Progenitor cell of endocrine pancreas (in vitro differentiated cells): ENCODE measurements at regions not wholly inside any gene's neighbourhood (a gene's known extent, or its start where the extent isn't known, plus 50 kb on each side); places are given as distances from the start of the nearest gene placed in this dataset.

Experiments
- DNase-seq: peaks from one replicate; pipeline ENCODE4 v3.0.0; 2021; ENCODE audit warnings: low spot score; ENCODE audit not compliant: unreplicated experiment
- H3K27ac Mint-ChIP-seq: 2 replicates; pipeline ENCODE4 v1.8.0; 2021; ENCODE audit warnings: mild to moderate bottlenecking, moderate library complexity, mixed read lengths
- H3K27me3 Mint-ChIP-seq: 2 replicates; pipeline ENCODE4 v1.8.0; 2021; ENCODE audit warnings: mixed read lengths
- H3K36me3 Mint-ChIP-seq: 2 replicates; pipeline ENCODE4 v1.8.0; 2022; ENCODE audit warnings: mixed read lengths; ENCODE audit not compliant: insufficient read depth
- H3K4me1 Mint-ChIP-seq: 2 replicates; pipeline ENCODE4 v1.8.0; 2021; ENCODE audit warnings: low read depth, mixed read lengths
- H3K4me3 Mint-ChIP-seq: 2 replicates; pipeline ENCODE4 v1.8.0; 2021; ENCODE audit warnings: low read depth, mild to moderate bottlenecking, moderate library complexity, mixed read lengths
- H3K9me3 Mint-ChIP-seq: 2 replicates; pipeline ENCODE4 v1.8.0; 2021; ENCODE audit warnings: low read depth, mixed read lengths
- TF ChIP-seq, protein P1 (sequence below): fragments of 200-600 bp; sonication (generic); IDR thresholded peaks from one replicate; pipeline ENCODE4 v1.5.0; 2021; ENCODE audit warnings: antibody characterized with exemption, mild to moderate bottlenecking; ENCODE audit not compliant: unreplicated experiment

DNA sequence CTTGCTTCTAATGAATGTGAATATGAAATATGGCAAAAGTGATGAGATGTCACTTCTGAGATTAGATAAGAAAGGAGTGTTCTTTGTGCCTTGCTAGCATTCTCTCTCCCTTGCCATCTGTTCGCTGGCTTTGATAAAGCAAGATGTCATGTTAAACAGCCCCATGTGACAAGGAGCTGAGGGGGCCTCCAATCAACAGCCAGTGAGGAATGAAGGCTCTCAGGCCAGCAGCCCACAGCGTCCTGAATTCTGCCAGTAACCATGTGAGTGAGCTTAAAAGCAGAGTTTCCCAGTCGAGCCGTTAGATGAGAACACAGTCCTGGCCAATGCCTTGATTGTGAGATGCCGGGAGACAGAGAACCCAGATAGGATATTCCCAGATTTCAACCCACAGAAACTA lies 198.8 kb downstream of the IRS1 start:
- Mint-ChIP-seq H3K36me3 (no peaks in the 10 kb centered on the region), H3K9me3 (peaks cover 3% of the 10 kb centered on the region), H3K27ac (no peak overlapping the region), H3K4me3 (no peak overlapping the region), H3K27me3 (no peaks in the 10 kb centered on the region), H3K4me1 (no peaks in the 10 kb centered on the region)
- no peak for DNase-seq
- TF ChIP-seq, protein P1, sequence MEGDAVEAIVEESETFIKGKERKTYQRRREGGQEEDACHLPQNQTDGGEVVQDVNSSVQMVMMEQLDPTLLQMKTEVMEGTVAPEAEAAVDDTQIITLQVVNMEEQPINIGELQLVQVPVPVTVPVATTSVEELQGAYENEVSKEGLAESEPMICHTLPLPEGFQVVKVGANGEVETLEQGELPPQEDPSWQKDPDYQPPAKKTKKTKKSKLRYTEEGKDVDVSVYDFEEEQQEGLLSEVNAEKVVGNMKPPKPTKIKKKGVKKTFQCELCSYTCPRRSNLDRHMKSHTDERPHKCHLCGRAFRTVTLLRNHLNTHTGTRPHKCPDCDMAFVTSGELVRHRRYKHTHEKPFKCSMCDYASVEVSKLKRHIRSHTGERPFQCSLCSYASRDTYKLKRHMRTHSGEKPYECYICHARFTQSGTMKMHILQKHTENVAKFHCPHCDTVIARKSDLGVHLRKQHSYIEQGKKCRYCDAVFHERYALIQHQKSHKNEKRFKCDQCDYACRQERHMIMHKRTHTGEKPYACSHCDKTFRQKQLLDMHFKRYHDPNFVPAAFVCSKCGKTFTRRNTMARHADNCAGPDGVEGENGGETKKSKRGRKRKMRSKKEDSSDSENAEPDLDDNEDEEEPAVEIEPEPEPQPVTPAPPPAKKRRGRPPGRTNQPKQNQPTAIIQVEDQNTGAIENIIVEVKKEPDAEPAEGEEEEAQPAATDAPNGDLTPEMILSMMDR: no peak

DNA sequence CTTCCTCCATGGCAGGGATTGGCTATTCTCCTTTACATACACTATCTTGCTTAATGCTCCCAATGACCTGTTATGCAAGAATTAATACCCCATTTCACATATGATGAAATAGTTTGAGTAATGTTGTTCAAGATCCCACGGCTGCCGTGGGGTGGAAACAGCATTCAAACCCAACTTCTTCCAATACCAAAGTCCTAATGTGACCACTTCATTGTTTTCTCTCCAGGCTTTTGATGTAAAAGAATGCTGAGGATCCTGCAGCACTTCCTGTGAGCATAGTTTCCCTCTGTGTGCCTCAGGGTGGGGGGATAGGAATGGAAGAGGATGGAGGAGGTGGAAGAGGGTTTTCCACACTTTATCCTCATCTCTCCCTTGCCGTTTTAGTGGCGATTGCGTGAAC lies 199.4 kb downstream of the IRS1 start:
- H3K27ac Mint-ChIP-seq: no peak overlapping the region
- no peak for DNase-seq

DNA sequence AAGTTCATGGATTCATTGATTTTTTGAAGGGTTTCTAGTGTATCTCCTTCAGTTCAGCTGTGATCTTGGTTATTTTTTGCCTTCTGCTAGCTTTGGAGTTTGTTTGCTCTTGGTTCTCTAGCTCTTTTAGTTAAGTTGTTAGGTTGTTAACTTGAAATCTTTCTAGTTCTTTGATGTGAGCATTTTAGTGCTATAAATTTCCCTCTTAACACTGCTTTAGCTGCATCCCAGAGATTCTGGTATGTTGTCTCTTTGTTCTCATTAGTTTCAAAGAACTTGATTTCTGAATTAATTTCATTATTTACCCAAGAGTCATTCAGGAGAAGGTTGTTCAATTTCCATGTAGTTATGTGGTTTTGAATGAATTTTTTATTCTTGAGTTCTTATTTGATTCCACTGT lies 210.6 kb downstream of the IRS1 start:
- TF ChIP-seq, protein P1: no peak
- DNase-seq: no peak
- Mint-ChIP-seq H3K4me1 (no peaks in the 10 kb centered on the region), H3K36me3 (no peaks in the 10 kb centered on the region), H3K27ac (no peak overlapping the region), H3K4me3 (no peak overlapping the region), H3K9me3 (no peaks in the 10 kb centered on the region), H3K27me3 (no peaks in the 10 kb centered on the region)

More for the DNA sequence above, 199.4 kb downstream of the IRS1 start:
- H3K4me3 Mint-ChIP-seq: no peak overlapping the region
- TF ChIP-seq, protein P1: no peak
- H3K9me3 Mint-ChIP-seq: peaks cover 5% of the 10 kb centered on the region
- H3K36me3 Mint-ChIP-seq: no peaks in the 10 kb centered on the region
- no peaks in the 10 kb centered on the region for H3K4me1 Mint-ChIP-seq
- no peaks in the 10 kb centered on the region for H3K27me3 Mint-ChIP-seq

DNA sequence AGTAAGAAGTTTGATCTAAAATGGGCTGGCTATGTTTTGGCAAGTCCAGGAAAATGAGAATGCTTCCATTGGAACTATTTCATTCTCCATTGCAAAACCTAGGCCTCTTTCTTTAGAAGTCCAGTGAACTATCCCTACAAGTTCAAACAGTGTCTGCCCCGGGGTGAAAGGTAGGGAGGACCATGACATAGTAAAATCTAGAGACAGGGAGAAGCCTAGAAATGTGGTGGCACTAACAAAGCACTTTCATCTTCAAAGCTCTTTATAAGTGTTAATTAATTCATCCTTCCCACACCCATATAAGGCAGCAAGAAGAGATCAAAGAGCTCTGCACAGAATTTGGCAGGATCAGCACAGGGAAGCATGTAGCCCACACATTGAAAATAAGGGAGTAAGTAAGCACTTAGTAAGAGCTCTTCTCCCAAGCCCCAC lies 214.5 kb downstream of the IRS1 start:
- TF ChIP-seq, protein P1: no peak
- Mint-ChIP-seq H3K27ac (no peak overlapping the region), H3K9me3 (peaks cover 3% of the 10 kb centered on the region), H3K4me1 (peaks cover 5% of the 10 kb centered on the region), H3K27me3 (no peaks in the 10 kb centered on the region), H3K4me3 (no peak overlapping the region), H3K36me3 (no peaks in the 10 kb centered on the region)
- no peak for DNase-seq

DNA sequence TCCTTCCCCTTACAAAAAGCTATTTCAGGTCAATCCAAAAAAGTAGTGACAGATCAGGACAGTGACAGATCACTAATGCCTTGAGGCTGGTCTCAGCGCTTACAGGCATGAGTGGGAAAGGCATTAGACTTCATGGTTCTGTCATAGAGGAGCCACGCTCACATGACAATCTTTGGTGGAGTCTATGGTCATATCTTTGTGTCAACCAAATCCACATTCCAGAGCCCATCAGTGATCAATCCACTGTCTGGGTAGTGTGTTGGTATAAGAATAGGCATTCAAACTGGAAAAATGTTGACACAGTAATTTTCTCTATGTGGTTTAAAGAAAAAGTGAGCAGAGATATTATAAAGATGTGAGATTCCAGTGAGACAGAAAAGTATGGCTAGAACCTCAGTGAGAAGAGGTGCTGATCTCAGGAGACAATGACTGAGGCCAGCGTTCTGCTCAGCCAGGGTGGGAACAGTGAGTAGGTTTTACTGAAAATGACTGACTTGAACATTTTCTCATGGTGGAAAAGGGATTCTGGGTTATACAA lies 215.0 kb downstream of the IRS1 start:
- no peaks in the 10 kb centered on the region for H3K36me3 Mint-ChIP-seq
- no peak overlapping the region for H3K27ac Mint-ChIP-seq

More for the DNA sequence above, 215.0 kb downstream of the IRS1 start:
- no peak for DNase-seq
- no peak overlapping the region for H3K4me3 Mint-ChIP-seq
- no peaks in the 10 kb centered on the region for H3K27me3 Mint-ChIP-seq
- peaks cover 3% of the 10 kb centered on the region for H3K9me3 Mint-ChIP-seq
- TF ChIP-seq, protein P1: no peak
- peaks cover 5% of the 10 kb centered on the region for H3K4me1 Mint-ChIP-seq
